Fibroblast of lung (primary cell): ENCODE measurements at regions not wholly inside any gene's neighbourhood (a gene's known extent, or its start where the extent isn't known, plus 50 kb on each side); places are given as distances from the start of the nearest gene placed in this dataset.

Experiments used
- EZH2 ChIP-seq: IDR thresholded peaks from 2 replicates; pipeline ENCODE4 v1.5.1; 2012; ENCODE audit warnings: low read length, control low read depth, mild to moderate bottlenecking; ENCODE audit errors: missing control alignments
- TF ChIP-seq, protein P1 (sequence below), 2 donors: IDR thresholded peaks in 1 of 2; conservative IDR thresholded peaks in 1 of 2; 1 replicate in 1 of 2; 2 replicates in 1 of 2; pipeline ENCODE4 v1.5.1; 2011 to 2012; ENCODE audit warnings: low read length in 2 of 2, control low read depth in 1 of 2, inconsistent platforms in 1 of 2, low read depth in 1 of 2, mild to moderate bottlenecking in 1 of 2

DNA sequence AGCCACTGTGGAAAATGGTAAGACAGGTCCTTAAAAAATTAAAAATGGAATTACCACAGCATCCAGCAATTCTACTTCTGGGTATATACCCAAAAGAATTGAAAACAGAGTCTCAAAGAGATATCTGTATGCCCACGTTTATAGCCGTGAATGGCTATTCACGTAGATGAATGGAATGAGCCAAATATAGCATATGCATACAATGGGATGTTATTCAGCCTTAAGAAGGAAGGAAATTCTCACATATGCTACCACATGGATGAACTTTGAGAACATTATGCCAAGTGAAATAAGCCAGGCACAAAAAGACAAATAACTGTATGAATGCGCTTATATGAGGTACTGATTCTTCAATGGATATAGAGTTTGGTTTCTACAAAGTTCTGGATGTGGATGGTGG is 134.5 kb upstream of the KCNE2 start:
- TF ChIP-seq, protein P1, sequence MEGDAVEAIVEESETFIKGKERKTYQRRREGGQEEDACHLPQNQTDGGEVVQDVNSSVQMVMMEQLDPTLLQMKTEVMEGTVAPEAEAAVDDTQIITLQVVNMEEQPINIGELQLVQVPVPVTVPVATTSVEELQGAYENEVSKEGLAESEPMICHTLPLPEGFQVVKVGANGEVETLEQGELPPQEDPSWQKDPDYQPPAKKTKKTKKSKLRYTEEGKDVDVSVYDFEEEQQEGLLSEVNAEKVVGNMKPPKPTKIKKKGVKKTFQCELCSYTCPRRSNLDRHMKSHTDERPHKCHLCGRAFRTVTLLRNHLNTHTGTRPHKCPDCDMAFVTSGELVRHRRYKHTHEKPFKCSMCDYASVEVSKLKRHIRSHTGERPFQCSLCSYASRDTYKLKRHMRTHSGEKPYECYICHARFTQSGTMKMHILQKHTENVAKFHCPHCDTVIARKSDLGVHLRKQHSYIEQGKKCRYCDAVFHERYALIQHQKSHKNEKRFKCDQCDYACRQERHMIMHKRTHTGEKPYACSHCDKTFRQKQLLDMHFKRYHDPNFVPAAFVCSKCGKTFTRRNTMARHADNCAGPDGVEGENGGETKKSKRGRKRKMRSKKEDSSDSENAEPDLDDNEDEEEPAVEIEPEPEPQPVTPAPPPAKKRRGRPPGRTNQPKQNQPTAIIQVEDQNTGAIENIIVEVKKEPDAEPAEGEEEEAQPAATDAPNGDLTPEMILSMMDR (conservative IDR thresholded peaks at IDR 0.05 in 1 of 2, IDR thresholded peaks at IDR 0.05 in 1 of 2; ENCODE audit: low read depth in 1 of 2, low read length in 2 of 2): no peak
- TF ChIP-seq EZH2: no peak
